ENCODE measurements at regions not wholly inside any gene's neighbourhood (a gene's known extent, or its start where the extent isn't known, plus 50 kb on each side); places are given as distances from the start of the nearest gene placed in this dataset.

GRCh38 chr2:106025796-106026195, 168.3 kb downstream of the UXS1 start:
- Histone ChIP-seq H3K4me1 (peaks cover under 1 to 7% of the 10 kb centered on the region in 2 donors), H3K9me3 (no peaks in the 10 kb centered on the region), H3K27ac (no peak overlapping the region), H3K4me3 (no peak overlapping the region), H3K27me3 (no peaks in the 10 kb centered on the region), H3K36me3 (no peaks in the 10 kb centered on the region)
- no peak for DNase-seq (ENCODE audit: low spot score in 2 of 2)
- intact Hi-C loops (cut with DNase I; ENCODE audit: low total_unique reads) = no loop called here
- TF ChIP-seq CTCF (IDR thresholded peaks at IDR 0.05) = no peak
- no peak for TF ChIP-seq POLR2AphosphoS5 (IDR thresholded peaks at IDR 0.05)
- no peak for TF ChIP-seq POLR2A (IDR thresholded peaks at IDR 0.05)

GRCh38 chr2:106021662-106022028, 172.5 kb downstream of the UXS1 start:
- TF ChIP-seq CTCF (IDR thresholded peaks at IDR 0.05) (no peak), POLR2AphosphoS5 (IDR thresholded peaks at IDR 0.05) (no peak), POLR2A (IDR thresholded peaks at IDR 0.05) (no peak)
- no peak overlapping the region for H3K4me3 ChIP-seq
- no peaks in the 10 kb centered on the region for H3K9me3 ChIP-seq
- intact Hi-C loops (cut with DNase I; ENCODE audit: low total_unique reads) = no loop called here
- no peak for DNase-seq (ENCODE audit: low spot score in 2 of 2)
- no peak overlapping the region for H3K27ac ChIP-seq
- no peaks in the 10 kb centered on the region for H3K27me3 ChIP-seq
- peaks cover 0 to 7% of the 10 kb centered on the region in 2 donors for H3K4me1 ChIP-seq
- no peaks in the 10 kb centered on the region for H3K36me3 ChIP-seq

- Histone ChIP-seq H3K27me3 (no peaks in the 10 kb centered on the region), H3K4me1 (peaks cover 0 to 7% of the 10 kb centered on the region in 2 donors), H3K27ac (peak overlapping the region in 1 of 2 donors; percentile 44), H3K36me3 (no peaks in the 10 kb centered on the region), H3K4me3 (no peak overlapping the region), H3K9me3 (no peaks in the 10 kb centered on the region)
- DNase-seq (ENCODE audit: low spot score in 2 of 2) = no peak
- no peak for TF ChIP-seq CTCF (IDR thresholded peaks at IDR 0.05)
- TF ChIP-seq POLR2A (IDR thresholded peaks at IDR 0.05) = no peak
- no peak for TF ChIP-seq POLR2AphosphoS5 (IDR thresholded peaks at IDR 0.05)
- intact Hi-C loops (cut with DNase I; ENCODE audit: low total_unique reads) = no loop called here
Measured at GRCh38 chr2:106020821-106021661, 173.1 kb downstream of the UXS1 start.

GRCh38 chr2:106020032-106020431, 174.1 kb downstream of the UXS1 start:
- no peak overlapping the region for H3K4me3 ChIP-seq
- intact Hi-C loops (cut with DNase I; ENCODE audit: low total_unique reads) = no loop called here
- no peaks in the 10 kb centered on the region for H3K9me3 ChIP-seq
- H3K4me1 ChIP-seq = peaks cover 0 to 7% of the 10 kb centered on the region in 2 donors
- no peaks in the 10 kb centered on the region for H3K27me3 ChIP-seq
- DNase-seq (ENCODE audit: low spot score in 2 of 2) = no peak
- TF ChIP-seq POLR2AphosphoS5 (IDR thresholded peaks at IDR 0.05) (no peak), POLR2A (IDR thresholded peaks at IDR 0.05) (no peak), CTCF (IDR thresholded peaks at IDR 0.05) (no peak)
- no peak overlapping the region for H3K27ac ChIP-seq
- no peaks in the 10 kb centered on the region for H3K36me3 ChIP-seq

- Histone ChIP-seq H3K36me3 (no peaks in the 10 kb centered on the region), H3K27me3 (no peaks in the 10 kb centered on the region), H3K4me3 (no peak overlapping the region), H3K4me1 (peaks cover 0 to 7% of the 10 kb centered on the region in 2 donors), H3K27ac (no peak overlapping the region), H3K9me3 (no peaks in the 10 kb centered on the region)
- DNase-seq (ENCODE audit: low spot score in 2 of 2) = no peak
- TF ChIP-seq CTCF (IDR thresholded peaks at IDR 0.05) (no peak), POLR2A (IDR thresholded peaks at IDR 0.05) (no peak), POLR2AphosphoS5 (IDR thresholded peaks at IDR 0.05) (no peak)
- intact Hi-C loops (cut with DNase I; ENCODE audit: low total_unique reads) = no loop called here
Measured at GRCh38 chr2:106018141-106018540, 176.0 kb downstream of the UXS1 start.
